Putamen (tissue), 1 donor: ENCODE measurements at regions not wholly inside any gene's neighbourhood (a gene's known extent, or its start where the extent isn't known, plus 50 kb on each side); places are given as distances from the start of the nearest gene placed in this dataset.

Source experiments
- DNase-seq: peaks from one replicate; pipeline ENCODE4 v3.0.0-alpha.2; 2016; ENCODE audit warnings: low spot score

DNA sequence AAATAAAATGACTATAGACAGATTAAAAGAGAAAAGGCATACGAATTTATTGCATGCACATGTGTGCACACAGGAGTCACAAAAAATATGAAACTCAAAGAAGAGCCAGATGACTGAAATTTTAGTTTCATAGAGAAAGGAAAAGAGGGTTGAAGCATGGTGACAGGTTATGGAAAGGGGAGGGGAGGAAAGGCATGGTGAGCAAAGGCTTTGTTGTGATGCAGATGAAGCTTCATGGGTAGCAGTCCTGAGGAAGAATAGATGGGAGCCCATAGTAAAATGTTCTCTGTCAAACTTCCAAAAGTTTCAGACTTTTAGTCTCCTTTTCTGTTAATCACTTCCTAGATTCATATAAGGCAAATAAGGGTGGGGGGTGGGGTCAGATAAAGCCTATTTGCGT, 612.7 kb upstream of the ATP2B1 start:
- no peak for DNase-seq

DNA sequence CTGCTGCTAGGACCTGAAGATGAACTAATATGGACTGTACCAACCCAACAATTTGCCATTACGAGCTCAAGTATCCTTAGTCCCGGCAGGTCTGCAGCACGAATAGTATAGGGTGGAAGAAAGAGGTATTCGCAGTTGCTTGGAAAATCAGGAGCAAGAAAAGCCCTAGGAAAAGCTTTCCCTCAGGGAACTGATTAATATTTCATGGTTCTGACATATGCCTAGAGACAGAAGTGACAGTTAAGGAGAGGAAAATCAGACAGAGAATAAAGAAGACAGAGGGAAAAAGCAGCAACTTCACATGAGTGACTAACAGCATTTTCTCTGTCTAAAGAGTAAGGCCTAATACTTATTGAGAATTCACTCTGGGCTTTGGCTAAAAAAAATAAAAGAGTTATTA, 602.9 kb upstream of the ATP2B1 start:
- DNase-seq, result no peak

DNA sequence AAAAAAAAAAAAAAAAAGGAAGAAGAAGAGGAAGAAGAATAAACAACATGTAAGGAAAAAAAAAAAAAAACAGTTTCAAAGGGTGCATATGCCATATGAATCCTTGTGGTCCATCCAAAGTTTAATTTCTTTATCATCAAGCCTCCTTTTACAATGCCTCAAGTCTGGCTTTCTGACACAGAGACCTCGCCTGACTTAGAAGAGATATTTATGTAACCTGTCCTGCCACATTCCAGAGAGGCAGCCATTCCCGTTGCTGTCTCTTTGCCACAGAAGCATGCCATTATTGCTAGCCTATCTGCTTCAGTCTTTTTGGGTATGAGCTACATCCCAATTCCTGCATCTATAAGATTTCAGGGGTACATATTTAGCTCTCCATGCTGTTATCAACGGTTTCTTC, 596.7 kb upstream of the ATP2B1 start:
- DNase-seq, result no peak

DNA sequence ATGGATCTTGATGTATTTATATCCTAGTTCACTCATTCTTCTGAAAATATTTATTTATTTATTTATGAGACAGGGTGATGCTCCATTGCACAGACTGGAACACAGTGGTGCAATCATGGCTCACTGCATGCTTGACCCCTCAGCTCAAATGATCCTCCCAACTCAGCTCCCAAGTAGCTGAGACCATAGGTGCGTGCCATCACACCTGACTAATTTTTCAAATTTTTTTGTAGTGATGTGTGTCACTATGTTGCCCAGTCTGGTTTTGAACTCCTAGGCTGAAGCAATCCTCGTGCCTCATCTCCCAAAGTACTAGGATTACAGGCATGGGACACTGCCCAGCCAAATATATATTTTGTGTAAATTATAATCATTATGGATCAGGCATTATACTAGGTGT, 595.6 kb upstream of the ATP2B1 start:
- no peak for DNase-seq

DNA sequence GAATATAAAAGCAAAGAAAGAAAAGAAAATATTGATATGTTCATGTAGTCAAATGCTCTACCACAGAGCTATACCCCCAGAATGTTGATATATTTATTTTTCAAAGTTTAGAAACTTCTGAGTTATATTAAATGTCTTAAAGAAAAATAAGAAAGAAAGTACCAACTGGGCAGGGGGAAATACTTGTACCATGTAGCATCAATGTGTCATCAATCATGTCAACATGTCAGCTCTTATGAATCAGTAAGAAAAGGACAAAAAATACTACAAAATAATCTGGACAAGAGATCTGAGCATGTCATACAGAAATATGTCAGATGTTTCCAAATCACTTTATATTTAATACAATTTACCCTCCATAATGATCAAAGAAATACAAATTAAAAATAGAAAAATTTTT, 595.1 kb upstream of the ATP2B1 start:
- no peak for DNase-seq

DNA sequence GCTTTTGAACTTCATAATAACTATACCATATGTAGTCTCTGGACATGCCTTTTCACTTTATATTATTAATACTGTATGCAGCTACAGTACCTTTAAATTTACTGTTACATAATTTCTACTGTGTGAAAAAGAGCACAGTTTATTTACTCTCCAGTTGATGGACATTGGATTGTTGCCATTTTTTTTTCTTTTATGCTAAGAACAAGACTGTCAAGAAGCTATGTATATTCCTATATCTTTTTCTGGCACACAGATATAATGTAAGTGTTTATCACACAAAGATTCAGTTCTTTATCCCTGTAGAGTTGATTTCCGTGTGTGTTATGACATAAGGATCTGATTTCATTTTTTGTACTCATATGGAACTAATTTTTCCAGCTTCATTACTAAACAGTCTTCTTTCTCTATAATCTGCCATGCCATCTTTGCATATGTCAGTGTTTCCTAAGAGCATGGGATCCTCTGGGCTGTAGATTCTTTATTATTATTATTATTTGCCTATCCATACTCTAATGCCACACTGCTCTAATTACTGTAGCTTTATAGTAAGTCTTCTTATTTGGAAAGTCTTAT, 593.0 kb upstream of the ATP2B1 start:
- no peak for DNase-seq

DNA sequence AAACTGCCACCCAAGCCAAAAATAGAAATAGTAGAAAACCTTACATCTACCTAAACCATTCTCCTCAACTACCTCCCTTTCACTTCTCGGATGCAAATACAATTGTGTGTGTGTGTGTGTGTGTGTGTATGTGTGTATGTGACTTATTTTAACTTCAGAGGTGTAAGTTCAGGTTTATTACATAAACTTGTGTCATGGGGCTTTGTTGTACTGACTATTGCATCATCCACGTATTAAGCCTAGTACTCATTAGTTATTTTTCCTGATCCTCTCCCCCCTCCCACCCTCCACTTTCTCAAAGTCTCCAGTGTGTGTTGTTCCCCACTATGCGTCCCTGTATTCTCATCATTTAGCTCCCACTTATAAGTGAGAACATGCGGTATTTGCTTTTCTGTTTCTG, 592.5 kb upstream of the ATP2B1 start:
- no peak for DNase-seq

DNA sequence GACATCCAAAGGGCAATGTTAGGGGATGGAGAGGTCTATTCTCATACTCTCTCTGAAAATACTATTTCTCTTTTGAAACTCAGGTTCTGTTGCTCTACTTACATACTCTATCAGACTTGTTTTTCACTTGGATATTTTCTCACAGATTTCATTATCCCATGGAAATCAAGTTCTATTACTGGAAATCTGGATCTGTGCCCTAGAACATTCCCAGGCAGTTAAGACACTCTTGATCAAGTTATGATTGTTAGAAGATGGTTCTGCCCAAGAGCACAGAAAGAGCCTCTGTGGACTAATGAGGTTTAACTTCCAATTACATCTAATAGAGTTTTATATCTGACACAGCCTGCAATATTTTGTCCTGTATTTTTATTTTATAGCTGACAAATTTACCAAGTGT, 591.0 kb upstream of the ATP2B1 start:
- no peak for DNase-seq

DNA sequence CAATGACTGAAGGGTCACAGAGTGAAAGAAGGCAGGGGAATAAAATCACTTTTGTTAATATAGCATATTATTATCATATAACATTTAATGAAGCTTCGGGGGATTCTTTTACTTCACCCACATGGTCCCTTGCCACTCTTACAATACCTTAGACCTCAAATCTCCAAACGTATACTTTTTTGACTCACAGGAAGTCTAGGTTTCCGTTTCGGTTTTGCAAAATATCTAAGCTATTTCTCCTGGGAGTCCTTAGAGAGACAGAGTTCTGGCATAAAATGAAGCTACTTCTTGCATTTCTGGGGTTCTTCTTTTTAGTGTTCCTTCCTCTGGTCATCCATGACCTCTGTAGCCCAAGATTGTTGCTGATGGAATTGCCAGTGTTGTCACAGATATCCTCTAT, 590.5 kb upstream of the ATP2B1 start:
- DNase-seq, result no peak

DNA sequence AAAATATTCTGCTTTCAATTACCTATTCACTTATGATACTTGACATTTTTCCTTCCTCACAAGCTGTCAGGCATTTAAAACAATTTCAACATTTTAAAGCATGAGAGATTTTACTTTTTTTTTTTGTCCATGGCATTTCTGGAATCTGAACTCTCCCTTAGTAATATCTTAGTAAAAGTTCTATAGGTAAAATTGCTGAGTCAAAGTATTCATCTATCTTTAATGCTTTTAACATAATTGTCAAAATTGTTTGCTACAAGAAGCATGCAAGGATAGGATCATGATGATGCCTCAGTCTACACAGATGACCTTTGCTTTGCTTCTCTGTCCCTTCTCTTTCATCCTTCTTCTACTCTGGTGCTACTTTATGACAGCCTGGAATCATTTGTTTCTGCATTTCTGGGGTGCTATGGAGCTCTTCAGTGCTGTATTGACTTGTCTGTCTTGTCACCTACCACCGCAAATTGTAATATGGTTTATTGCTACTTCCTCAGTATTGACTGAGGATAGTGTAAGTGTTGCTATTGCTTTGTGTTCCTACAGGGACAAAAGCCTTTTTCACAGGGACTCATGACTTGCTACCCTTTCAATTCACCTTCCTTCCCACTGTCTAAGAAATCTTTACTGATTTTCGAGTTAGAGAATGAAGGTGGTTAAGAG, 589.8 kb upstream of the ATP2B1 start:
- DNase-seq, result no peak

DNA sequence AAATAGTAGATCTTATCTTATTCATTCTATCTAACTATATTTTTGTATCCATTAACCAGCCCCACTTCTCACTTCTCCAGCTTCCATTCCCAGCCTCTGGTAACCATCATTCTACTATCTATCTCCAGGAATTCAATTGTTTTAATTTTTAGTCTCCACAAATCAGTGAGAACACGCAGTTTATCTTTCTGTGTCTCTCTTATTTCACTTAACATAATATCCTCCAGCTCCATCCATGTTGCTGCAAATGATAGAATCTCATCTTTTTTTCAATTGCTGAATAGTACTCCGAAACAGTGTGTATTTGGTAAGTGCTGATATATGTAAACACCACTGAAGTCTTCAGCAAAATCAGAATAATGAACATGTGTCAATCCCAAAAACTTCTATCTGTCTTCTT, 587.2 kb upstream of the ATP2B1 start:
- DNase-seq, result no peak

DNA sequence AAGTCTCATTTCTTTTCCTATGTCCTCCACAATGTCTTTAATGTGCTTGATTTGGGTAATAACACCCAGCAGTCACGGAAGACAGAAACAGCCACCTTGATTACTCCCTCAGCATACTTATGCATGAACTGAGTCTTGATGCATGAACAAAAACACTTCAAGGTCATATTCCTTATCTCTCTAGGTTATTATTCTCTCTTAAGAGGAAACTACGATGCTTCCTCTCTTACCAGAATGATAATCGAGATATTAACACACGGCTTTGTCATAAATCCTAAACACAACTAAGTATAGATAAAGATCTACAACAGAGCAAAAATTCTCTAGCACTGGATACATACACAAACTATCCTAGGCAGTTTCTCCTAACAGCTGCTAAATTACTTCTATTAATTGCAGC, 583.5 kb upstream of the ATP2B1 start:
- peak; percentile 2 for DNase-seq

DNA sequence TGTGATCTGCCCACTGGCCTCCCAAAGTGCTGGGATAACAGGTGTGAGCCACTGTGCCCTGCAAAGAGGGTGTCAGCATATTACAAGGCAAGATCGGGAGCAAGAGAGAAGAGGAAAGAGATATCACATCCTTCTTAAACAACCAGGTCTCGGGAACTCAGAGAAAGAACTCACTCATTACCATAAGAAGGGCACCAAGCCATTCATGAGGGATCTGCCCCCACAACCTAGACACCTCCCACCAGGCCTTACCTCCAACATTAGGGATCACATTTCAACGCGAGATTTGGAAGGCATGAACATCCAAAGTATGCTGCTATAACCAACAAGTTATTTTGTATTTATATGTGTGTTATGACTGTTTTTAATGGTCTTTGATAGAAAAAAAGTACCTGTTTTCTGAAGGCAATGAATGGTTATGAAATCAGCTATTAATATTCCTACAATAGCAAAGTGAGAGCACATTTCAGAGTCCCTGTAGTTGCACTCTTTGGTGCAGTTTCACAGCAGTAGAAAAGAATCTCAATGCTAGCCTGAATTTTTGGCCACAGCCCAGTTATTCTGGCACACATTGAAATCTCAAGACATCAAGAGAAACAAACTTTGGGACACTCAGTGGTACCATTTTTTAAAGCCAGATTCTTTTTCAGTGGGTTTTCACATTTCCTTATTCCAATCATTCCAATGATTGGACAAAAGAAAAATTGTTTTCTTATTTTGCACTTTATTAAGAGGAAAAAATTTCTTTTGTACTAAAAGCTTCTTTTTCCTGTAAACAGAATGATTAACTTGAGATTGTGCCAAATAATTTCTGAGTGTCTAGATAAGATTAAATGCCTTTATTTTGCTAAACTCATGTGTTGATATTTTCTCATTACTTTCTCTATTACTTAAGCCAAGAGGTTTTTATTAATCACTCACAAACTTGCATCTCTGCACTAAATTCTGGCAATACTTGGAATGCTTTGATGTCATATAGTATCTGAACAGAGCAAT, 582.6 kb upstream of the ATP2B1 start:
- DNase-seq, result no peak

DNA sequence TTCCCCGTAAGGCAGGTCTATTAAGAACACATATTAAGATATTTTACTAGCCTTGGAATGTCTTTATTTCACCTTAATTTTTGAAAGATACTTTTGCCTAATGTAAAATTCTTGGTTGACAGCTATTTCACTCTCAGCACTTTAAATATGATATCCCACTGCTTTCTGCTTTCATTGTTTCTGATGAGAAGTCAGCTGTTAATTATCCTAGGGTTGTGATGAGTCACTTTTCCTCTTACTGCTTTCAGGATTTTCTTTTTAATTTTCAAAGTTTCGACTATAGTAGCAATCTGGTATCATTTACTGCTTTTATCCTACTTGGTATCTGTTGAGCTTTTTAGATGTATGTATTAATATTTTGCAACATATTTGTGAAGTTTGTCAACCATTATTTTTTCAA, 578.9 kb upstream of the ATP2B1 start:
- DNase-seq, result no peak

DNA sequence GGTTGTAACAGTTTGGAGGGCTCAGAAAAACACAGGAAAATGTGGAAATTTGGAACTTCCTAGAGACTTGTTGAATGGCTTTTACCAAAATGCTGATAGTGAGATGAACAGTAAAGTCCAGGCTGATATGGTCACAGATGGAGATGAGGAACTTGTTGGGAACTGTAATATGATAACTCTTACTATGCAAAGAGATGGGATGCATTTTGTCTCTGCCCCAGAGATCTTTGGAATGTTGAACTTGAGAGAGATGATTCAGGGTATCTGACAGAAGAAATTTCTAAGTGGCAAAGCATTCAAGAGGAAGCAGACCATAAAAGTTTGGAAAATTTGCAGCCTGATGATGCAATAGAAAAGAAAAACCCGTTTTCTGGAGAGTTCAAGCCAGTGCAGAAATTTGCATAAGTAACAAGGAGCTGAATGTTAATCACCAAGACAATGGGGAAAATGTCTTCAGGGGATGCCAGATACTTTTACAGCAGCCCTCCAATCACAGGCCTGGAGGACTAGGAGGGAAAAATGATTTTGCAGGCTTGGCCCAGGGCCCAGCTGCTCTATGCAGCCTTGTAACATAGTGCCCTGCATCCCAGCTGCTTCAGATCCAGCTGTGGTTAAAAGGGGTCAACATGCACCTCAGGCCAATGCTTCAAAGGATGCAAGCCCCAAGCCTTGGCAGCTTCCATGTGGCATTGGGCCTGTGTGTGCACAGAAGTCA, 572.7 kb upstream of the ATP2B1 start:
- DNase-seq, result no peak

DNA sequence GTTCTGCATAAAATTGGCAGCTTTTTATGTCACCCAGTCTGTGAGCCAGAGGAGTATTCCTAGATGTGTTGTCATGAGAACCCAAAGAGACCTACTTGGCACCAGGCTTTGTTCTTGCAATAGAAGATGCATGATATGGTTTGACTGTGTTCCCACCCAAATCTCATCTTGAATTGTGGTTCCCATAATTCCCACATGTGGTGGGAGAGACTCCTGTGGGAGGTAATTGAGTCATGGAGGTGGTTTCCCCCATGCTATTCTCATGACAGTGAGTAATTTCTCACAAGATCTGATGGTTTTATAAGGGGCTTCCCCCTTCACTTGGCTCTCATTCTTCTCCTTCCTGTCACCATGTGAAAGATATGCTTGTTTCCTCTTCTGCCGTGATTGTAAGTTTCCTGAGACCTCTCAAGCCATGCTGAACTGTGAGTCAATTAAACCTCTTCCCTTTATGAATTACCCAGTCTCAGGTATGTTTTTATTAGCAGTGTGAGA, 572.0 kb upstream of the ATP2B1 start:
- no peak for DNase-seq

DNA sequence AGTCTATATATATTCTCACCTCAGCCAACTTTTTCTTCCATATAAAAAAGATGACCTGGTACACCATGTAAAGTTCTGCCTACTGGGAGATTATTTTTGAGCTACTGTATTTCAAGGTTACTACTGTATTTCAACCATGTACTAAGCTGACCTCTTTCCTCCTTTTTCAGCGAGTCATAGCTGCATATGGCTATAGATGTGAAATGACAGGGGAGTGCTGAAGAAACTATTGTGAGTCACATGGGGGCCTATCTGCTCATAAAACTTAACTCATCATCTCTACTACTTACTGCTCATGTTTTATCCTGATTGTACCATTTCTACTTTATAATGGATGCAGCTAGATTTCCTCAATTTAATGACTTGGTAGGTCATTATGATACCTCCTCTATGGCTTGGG, 571.4 kb upstream of the ATP2B1 start:
- DNase-seq, result no peak

DNA sequence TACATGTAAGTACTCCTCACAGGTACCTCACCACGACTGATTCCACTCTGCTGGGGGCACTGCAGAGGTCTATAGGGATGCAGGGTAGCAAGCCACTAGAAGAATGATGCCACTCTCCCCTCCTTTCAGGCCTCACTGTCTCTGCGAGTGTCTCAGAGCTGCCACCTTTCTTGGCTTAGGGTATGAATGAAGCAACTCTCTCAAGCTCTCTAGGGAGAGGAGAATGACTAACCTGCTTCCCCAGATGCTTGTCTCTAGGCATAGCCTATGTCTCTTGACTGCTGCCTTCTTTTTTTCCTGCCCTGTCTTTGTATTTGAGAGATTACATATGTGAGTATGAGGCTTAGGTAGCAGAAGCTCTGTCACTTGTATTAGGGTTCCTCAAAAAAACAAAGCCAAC, 566.5 kb upstream of the ATP2B1 start:
- DNase-seq, result no peak

DNA sequence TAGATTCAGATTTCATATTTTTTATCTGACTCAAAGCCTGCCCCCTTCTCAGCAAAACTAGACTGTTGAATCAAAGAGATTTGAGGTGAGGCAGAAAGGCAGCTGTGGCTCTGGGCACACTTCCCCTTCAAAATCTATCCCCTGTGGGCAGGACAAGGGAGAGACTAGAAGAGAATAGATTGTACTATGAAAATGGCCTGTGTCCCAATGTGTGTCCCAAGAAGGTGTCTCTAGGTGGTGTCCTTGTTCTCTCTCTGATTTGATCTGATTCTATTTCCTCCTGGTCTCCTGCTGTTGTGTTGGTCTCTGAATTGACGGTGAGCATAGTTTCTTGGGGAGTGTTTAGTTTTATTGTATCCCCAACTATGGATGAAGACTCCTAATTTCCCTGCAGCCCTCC, 565.8 kb upstream of the ATP2B1 start:
- DNase-seq, result no peak

DNA sequence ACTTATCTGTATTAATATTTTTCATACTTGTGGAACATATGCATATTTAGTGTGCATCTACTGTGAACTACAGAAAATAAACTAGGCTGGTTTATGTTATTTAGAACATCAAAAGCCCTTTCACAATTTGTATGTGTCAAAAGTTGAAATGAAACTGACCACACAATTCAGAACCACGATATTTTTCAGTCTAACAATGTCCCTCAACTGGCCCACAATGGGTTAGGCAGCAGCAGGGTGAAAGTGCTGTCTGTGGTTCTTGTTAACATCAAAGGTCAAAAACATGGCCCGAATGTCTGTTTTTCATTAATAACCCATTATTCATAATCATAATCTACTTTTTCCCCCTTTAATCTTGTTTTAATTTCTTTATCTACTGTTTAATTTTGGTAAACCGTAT, 559.9 kb upstream of the ATP2B1 start:
- no peak for DNase-seq

DNA sequence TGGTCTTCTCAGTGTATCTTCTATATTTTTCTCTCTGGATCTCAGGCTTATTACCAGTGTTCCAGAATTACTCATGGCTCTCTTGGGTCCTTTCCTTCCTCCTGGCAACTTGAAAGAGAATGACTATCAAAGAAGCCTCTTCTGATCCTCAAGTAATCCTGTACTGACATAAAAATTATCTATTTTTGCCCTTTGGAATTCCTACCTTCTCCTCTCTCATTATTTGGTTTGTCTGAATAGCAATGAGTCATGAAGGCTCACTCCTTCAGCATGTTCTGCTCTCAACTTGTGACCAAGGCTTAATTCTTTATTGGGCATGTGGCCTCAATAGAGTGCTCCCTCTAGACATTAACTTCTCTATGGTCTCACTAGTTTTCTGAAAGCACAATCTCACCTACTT, 553.6 kb upstream of the ATP2B1 start:
- DNase-seq, result no peak

DNA sequence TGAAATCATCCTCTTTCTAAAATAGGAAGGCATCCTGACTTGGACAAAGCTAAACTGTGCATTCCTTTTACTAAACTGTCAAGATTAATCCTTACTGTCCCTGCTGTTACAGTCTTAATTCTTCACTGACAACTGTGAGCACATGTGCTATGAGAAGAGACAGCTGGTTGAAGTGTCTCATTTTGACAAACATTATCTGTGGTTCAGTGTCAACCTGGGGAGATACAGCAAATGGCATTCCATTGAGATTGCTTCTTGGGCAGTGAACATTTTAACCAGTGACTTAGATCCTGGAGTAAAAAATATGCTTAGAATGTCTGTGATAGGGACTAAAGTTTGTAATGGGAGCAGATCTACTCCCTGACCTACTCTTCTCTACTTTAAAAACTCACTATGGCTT, 552.6 kb upstream of the ATP2B1 start:
- DNase-seq, result no peak
